Endothelial cell of umbilical vein (primary cell): ENCODE measurements at regions not wholly inside any gene's neighbourhood (a gene's known extent, or its start where the extent isn't known, plus 50 kb on each side); places are given as distances from the start of the nearest gene placed in this dataset.

Experiments used
- BruUV-seq: library from RNA; stranded (reverse); fragments of 400-500 nt; replicated peaks from 2 replicates; lab custom pipeline; 2021; lab: Mats Ljungman, UMichigan
- CTCF ChIA-PET: fragments of 300-600, 350-600 bp; sonication (Branson Sonifier 250); formaldehyde crosslinking; loops from one replicate; lab custom pipeline; 2021; ENCODE audit warnings: antibody characterized with exemption, inconsistent platforms; lab: Charles Lee
- POLR2A ChIA-PET: fragments of 300-600, 350-600 bp; sonication (Branson Sonifier 250); formaldehyde crosslinking; loops from one replicate; lab custom pipeline; 2021; ENCODE audit warnings: antibody characterized with exemption, inconsistent platforms; lab: Charles Lee
- DNase-seq: peaks from one replicate; pipeline ENCODE4 v3.0.0-alpha.2; 2011; ENCODE audit warnings: low read depth, low spot score
- FAIRE-seq: peaks from 2 replicates; lab custom pipeline; 2011; peaks lifted over from hg19 to GRCh38; lab: Jason Lieb, UNC
- H2AFZ ChIP-seq: 2 replicates; pipeline ENCODE4 v1.6.0; 2012; ENCODE audit warnings: low read depth, low read length, control low read depth, inconsistent platforms
- H3K27ac ChIP-seq: 2 replicates; pipeline ENCODE4 v1.5.1; 2011; ENCODE audit warnings: low read depth, mild to moderate bottlenecking, control low read depth, low read length, moderate library complexity; ENCODE audit not compliant: insufficient read depth
- H3K27me3 ChIP-seq, 2 experiments: 2 replicates each; pipeline versions ENCODE4 v1.6.0 to v1.6.1; 2011; ENCODE audit warnings: low read length in 2 of 2, mixed read lengths in 1 of 2; ENCODE audit not compliant: control insufficient read depth in 2 of 2, insufficient read depth in 2 of 2
- H3K36me3 ChIP-seq, 2 experiments: 2 replicates in 1 of 2; 3 replicates in 1 of 2; pipeline ENCODE4 v1.5.1; 2011; ENCODE audit warnings: low read length in 2 of 2, mild to moderate bottlenecking in 1 of 2, moderate library complexity in 1 of 2; ENCODE audit not compliant: control insufficient read depth in 2 of 2, insufficient read depth in 2 of 2; ENCODE audit errors: extremely low read depth in 1 of 2
- H3K4me1 ChIP-seq: 3 replicates; pipeline ENCODE4 v1.5.1; 2011; ENCODE audit warnings: mild to moderate bottlenecking, low read length; ENCODE audit not compliant: control insufficient read depth, insufficient read depth; ENCODE audit errors: extremely low read depth
- H3K4me2 ChIP-seq: 2 replicates; pipeline ENCODE4 v1.6.1; 2011; ENCODE audit warnings: low read length, control low read depth, mixed read lengths; ENCODE audit not compliant: insufficient read depth
- H3K4me3 ChIP-seq, 3 experiments: fragments of 200-600 bp in 1 of 3; sonication (generic), shearing (Covaris generic) in 1 of 3; replicated peaks in 1 of 3; 2 replicates each; pipeline ENCODE4 v1.5.1; 2011 to 2016; ENCODE audit warnings: control low read depth in 3 of 3, low read length in 3 of 3, mild to moderate bottlenecking in 2 of 3, inconsistent platforms in 1 of 3, low read depth in 1 of 3, moderate library complexity in 1 of 3; ENCODE audit not compliant: insufficient read depth in 1 of 3
- H3K79me2 ChIP-seq: 2 replicates; pipeline ENCODE4 v1.6.0; 2012; ENCODE audit warnings: low read length, inconsistent platforms; ENCODE audit not compliant: control insufficient read depth, insufficient read depth
- H3K9ac ChIP-seq: replicated peaks from 2 replicates; pipeline ENCODE3; 2011; ENCODE audit warnings: low read length, control low read depth; ENCODE audit not compliant: insufficient read depth; ENCODE audit errors: extremely low read depth
- H3K9me1 ChIP-seq: replicated peaks from 3 replicates; pipeline ENCODE4 v1.6.0; 2011; ENCODE audit warnings: mild to moderate bottlenecking, low read length; ENCODE audit not compliant: control insufficient read depth, insufficient read depth; ENCODE audit errors: extremely low read depth
- H3K9me3 ChIP-seq: replicated peaks from 2 replicates; pipeline ENCODE4 v1.5.1; 2012; ENCODE audit warnings: low read length, inconsistent platforms; ENCODE audit not compliant: control insufficient read depth, insufficient read depth
- H4K20me1 ChIP-seq: replicated peaks from 2 replicates; pipeline ENCODE3; 2011; ENCODE audit warnings: mild to moderate bottlenecking, low read length; ENCODE audit not compliant: control insufficient read depth, insufficient read depth; ENCODE audit errors: extremely low read depth
- EZH2 ChIP-seq: IDR thresholded peaks from 2 replicates; pipeline ENCODE4 v1.6.1; 2012; ENCODE audit warnings: borderline replicate concordance, low read depth, mild to moderate bottlenecking, moderate library complexity, low read length, inconsistent platforms; ENCODE audit not compliant: severe bottlenecking
- FOS ChIP-seq: IDR thresholded peaks from 2 replicates; pipeline ENCODE4 v1.6.1; 2011; ENCODE audit warnings: mild to moderate bottlenecking, low read length, moderate library complexity, borderline replicate concordance; ENCODE audit not compliant: insufficient read depth
- GATA2 ChIP-seq: IDR thresholded peaks from 2 replicates; pipeline ENCODE4 v1.7.0; 2011; ENCODE audit warnings: low read depth, mild to moderate bottlenecking, moderate library complexity, mixed read lengths, low read length; ENCODE audit not compliant: insufficient read length, insufficient read depth
- JUN ChIP-seq: IDR thresholded peaks from 2 replicates; pipeline ENCODE4 v1.6.1; 2011; ENCODE audit warnings: borderline replicate concordance, low read depth; ENCODE audit not compliant: insufficient read length, insufficient read depth
- MYC ChIP-seq: IDR thresholded peaks from one replicate; pipeline ENCODE4 v1.6.1; 2011; ENCODE audit warnings: mild to moderate bottlenecking, low read depth, low read length
- POLR2A ChIP-seq: IDR thresholded peaks from 2 replicates; pipeline ENCODE4 v1.6.1; 2012; ENCODE audit warnings: low read depth, mild to moderate bottlenecking, control low read depth, low read length
- POLR2AphosphoS5 ChIP-seq: IDR thresholded peaks from 2 replicates; pipeline ENCODE4 v1.6.1; 2012; ENCODE audit warnings: low read depth, mild to moderate bottlenecking, control low read depth, low read length, moderate library complexity; ENCODE audit not compliant: insufficient read depth
- dilution Hi-C: fragments of 300-500 bp; cut with MboI; formaldehyde crosslinking; loops from one replicate; pipeline ENCODE4 v1.15.0; 2019; ENCODE audit warnings: low sequenced_read_pairs; ENCODE audit not compliant: extremely low pct_ligation_motif_present
- intact Hi-C: fragments of 100-400 bp; cut with micrococcal nuclease; formaldehyde crosslinking; loops from one replicate; pipeline ENCODE4 v1.10.0; 2022
- TF ChIP-seq, protein P1 (sequence below): IDR thresholded peaks from 2 replicates; pipeline ENCODE4 v1.6.1; 2011; ENCODE audit not compliant: insufficient read depth, insufficient read length
- TF ChIP-seq, protein P2 (sequence below), 2 donors: IDR thresholded peaks; 1 replicate in 1 of 2; 2 replicates in 1 of 2; pipeline ENCODE4 v1.5.1; 2011; ENCODE audit warnings: low read length in 2 of 2, mild to moderate bottlenecking in 2 of 2, moderate library complexity in 2 of 2, control low read depth in 1 of 2, inconsistent platforms in 1 of 2, low read depth in 1 of 2; ENCODE audit not compliant: insufficient read depth in 1 of 2; ENCODE audit errors: extremely low read depth in 1 of 2

DNA sequence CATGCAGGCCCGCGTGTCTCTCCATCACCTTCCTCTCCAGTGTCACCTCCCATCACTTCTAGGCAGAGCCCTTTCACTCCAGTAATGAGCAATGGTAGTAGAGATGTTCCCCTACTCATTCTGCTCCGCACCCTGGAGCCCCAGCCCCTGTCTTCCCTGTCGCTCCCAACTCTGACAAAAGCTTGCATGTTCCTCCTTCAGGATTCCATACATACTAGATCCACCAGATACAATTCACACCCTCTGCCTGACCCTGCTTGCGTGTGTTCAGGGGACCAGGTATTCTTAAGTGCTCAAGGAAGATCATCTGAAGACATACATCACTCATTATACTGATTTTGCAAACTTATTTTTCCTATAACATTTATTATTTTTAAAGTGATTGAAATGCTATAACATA lies 222.7 kb downstream of the SNX19 start:
- H3K4me1 ChIP-seq, result no peaks in the 10 kb centered on the region
- H3K9ac ChIP-seq, result no peak overlapping the region
- no peaks in the 10 kb centered on the region for H3K36me3 ChIP-seq
- H3K4me3 ChIP-seq, result no peak overlapping the region
- no peak for DNase-seq
- ChIA-PET POLR2A (no interaction called here), CTCF (no interaction called here)
- no peak overlapping the region for H3K27ac ChIP-seq
- H3K4me2 ChIP-seq, result no peak overlapping the region
- dilution Hi-C loops, result no loop called here
- no peaks in the 10 kb centered on the region for H3K9me3 ChIP-seq
- no TSS peak for BruUV-seq
- intact Hi-C loops, result no loop called here
- H2AFZ ChIP-seq, result no peak overlapping the region
- peaks cover 0 to 4% of the 10 kb centered on the region in 2 experiments for H3K27me3 ChIP-seq
- no peaks in the 10 kb centered on the region for H4K20me1 ChIP-seq
- FAIRE-seq, result no peak
- TF ChIP-seq FOS (no peak), JUN (no peak), POLR2AphosphoS5 (no peak), POLR2A (no peak), EZH2 (no peak), GATA2 (no peak), MYC (no peak)
- TF ChIP-seq, protein P1, sequence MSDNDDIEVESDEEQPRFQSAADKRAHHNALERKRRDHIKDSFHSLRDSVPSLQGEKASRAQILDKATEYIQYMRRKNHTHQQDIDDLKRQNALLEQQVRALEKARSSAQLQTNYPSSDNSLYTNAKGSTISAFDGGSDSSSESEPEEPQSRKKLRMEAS, result no peak
- TF ChIP-seq, protein P2, sequence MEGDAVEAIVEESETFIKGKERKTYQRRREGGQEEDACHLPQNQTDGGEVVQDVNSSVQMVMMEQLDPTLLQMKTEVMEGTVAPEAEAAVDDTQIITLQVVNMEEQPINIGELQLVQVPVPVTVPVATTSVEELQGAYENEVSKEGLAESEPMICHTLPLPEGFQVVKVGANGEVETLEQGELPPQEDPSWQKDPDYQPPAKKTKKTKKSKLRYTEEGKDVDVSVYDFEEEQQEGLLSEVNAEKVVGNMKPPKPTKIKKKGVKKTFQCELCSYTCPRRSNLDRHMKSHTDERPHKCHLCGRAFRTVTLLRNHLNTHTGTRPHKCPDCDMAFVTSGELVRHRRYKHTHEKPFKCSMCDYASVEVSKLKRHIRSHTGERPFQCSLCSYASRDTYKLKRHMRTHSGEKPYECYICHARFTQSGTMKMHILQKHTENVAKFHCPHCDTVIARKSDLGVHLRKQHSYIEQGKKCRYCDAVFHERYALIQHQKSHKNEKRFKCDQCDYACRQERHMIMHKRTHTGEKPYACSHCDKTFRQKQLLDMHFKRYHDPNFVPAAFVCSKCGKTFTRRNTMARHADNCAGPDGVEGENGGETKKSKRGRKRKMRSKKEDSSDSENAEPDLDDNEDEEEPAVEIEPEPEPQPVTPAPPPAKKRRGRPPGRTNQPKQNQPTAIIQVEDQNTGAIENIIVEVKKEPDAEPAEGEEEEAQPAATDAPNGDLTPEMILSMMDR (IDR thresholded peaks at IDR 0.05; ENCODE audit: extremely low read depth in 1 of 2, insufficient read depth in 1 of 2, low read depth in 1 of 2, low read length in 2 of 2), result no peak
- H3K79me2 ChIP-seq, result no peaks in the 10 kb centered on the region
- H3K9me1 ChIP-seq, result no peaks in the 10 kb centered on the region
